GM12878 (cell line): ENCODE measurements at regions not wholly inside any gene's neighbourhood (a gene's known extent, or its start where the extent isn't known, plus 50 kb on each side); places are given as distances from the start of the nearest gene placed in this dataset.

ENCODE experiments used
- ATAC-seq: fragments of 200-7000 bp; cut with Tn5 transposase; 3 replicates; pipeline ENCODE4 v1.9.1; 2020; ENCODE audit warnings: mild to moderate bottlenecking, moderate library complexity
- BruUV-seq: library from RNA; stranded (reverse); fragments of 400-500 nt; replicated peaks from 2 replicates; lab custom pipeline; 2021; lab: Mats Ljungman, UMichigan
- CTCF ChIA-PET: fragments of 300-600 bp; sonication (Branson Sonifier 250); formaldehyde crosslinking; extraction: SDS; loops from one replicate; lab custom pipeline; 2021; ENCODE audit warnings: inconsistent platforms; lab: Yijun Ruan, JAX
- POLR2A ChIA-PET: fragments of 350-600 bp; formaldehyde crosslinking; extraction: SDS; loops from one replicate; lab custom pipeline; 2021; ENCODE audit warnings: inconsistent platforms; lab: Charles Lee
- RAD21 ChIA-PET: fragments of 300-600 bp; sonication (Branson Sonifier 250); formaldehyde crosslinking; loops from one replicate; lab custom pipeline; 2023; ENCODE audit warnings: antibody characterized with exemption; ENCODE audit not compliant: unreplicated experiment; lab: Charles Lee
- SMC1A ChIA-PET: fragments of 300-600 bp; sonication (Branson Sonifier 250); formaldehyde crosslinking; loops from one replicate; lab custom pipeline; 2023; ENCODE audit not compliant: unreplicated experiment, uncharacterized antibody; lab: Charles Lee
- DNase-seq: peaks from one replicate; pipeline ENCODE4 v3.0.0-alpha.2; 2011; ENCODE audit warnings: low read depth, low spot score
- FAIRE-seq: peaks from 3 replicates; lab custom pipeline; 2011; peaks lifted over from hg19 to GRCh38; lab: Jason Lieb, UNC
- H2AFZ ChIP-seq: 2 replicates; pipeline ENCODE4 v1.6.0; 2011; ENCODE audit warnings: low read depth, low read length, control low read depth; ENCODE audit not compliant: control insufficient read depth
- H3K27ac ChIP-seq: 2 replicates; pipeline ENCODE4 v1.5.1; 2011; ENCODE audit warnings: control low read depth; ENCODE audit not compliant: control insufficient read depth, insufficient read depth
- H3K27me3 ChIP-seq, 2 experiments: replicated peaks in 1 of 2; 2 replicates each; pipeline versions ENCODE4 v1.6.0 to v1.6.1; 2011; ENCODE audit warnings: low read length in 1 of 2; ENCODE audit not compliant: control insufficient read depth in 2 of 2, insufficient read depth in 2 of 2
- H3K36me3 ChIP-seq, 2 experiments: 2 replicates each; pipeline ENCODE4 v1.5.1; 2011; ENCODE audit warnings: low read length in 1 of 2; ENCODE audit not compliant: control insufficient read depth in 2 of 2, insufficient read depth in 2 of 2
- H3K4me1 ChIP-seq: 2 replicates; pipeline ENCODE4 v1.6.1; 2011; ENCODE audit warnings: mild to moderate bottlenecking, low read length, moderate library complexity, mixed read lengths; ENCODE audit not compliant: control insufficient read depth, insufficient read depth
- H3K4me2 ChIP-seq: 2 replicates; pipeline ENCODE4 v1.6.0; 2011; ENCODE audit warnings: control low read depth; ENCODE audit not compliant: control insufficient read depth, insufficient read depth
- H3K4me3 ChIP-seq: fragments of 200-600 bp; sonication (generic); 2 replicates; pipeline ENCODE4 v1.5.1; 2016
- H3K79me2 ChIP-seq: 2 replicates; pipeline ENCODE4 v1.6.0; 2011; ENCODE audit warnings: low read length; ENCODE audit not compliant: control insufficient read depth, insufficient read depth
- H3K9ac ChIP-seq: 2 replicates; pipeline ENCODE4 v1.8.0; 2011; ENCODE audit warnings: low read length, control low read depth, mixed read lengths; ENCODE audit not compliant: control insufficient read depth, insufficient read depth
- H3K9me3 ChIP-seq: replicated peaks from 3 replicates; pipeline ENCODE4 v1.5.1; 2011; ENCODE audit warnings: mild to moderate bottlenecking, low read length; ENCODE audit not compliant: control insufficient read depth, insufficient read depth
- H4K20me1 ChIP-seq: 2 replicates; pipeline ENCODE4 v1.6.0; 2011; ENCODE audit not compliant: control insufficient read depth, insufficient read depth
- ATF2 ChIP-seq: IDR thresholded peaks from 2 replicates; pipeline ENCODE4 v1.6.1; 2012; ENCODE audit warnings: low read length, inconsistent platforms
- HDAC2 ChIP-seq: fragments of 200-600 bp; sonication (generic); IDR thresholded peaks from 2 replicates; pipeline ENCODE4 v1.6.1; 2017
- KAT2A ChIP-seq: conservative IDR thresholded peaks from 2 replicates; pipeline ENCODE4 v1.6.1; 2011; ENCODE audit warnings: low read depth, low read length; ENCODE audit not compliant: control insufficient read depth
- MTA2 ChIP-seq: fragments of 450-650 bp; IDR thresholded peaks from 2 replicates; pipeline ENCODE4 v1.6.1; 2016; ENCODE audit warnings: low read depth, mild to moderate bottlenecking, moderate library complexity
- PML ChIP-seq: IDR thresholded peaks from 2 replicates; pipeline ENCODE4 v1.6.1; 2012; ENCODE audit warnings: low read length, inconsistent platforms
- RAD21 ChIP-seq: IDR thresholded peaks from 2 replicates; pipeline ENCODE4 v1.6.1; 2011; ENCODE audit warnings: mild to moderate bottlenecking, low read depth, low read length, moderate library complexity; ENCODE audit not compliant: insufficient read depth
- RB1 ChIP-seq: fragments of 450-650 bp; formaldehyde crosslinking; IDR thresholded peaks from 2 replicates; pipeline ENCODE4 v1.6.1; 2017; ENCODE audit warnings: mild to moderate bottlenecking, borderline replicate concordance
- SREBF1 ChIP-seq: IDR thresholded peaks from 2 replicates; pipeline ENCODE4 v1.6.1; 2012; ENCODE audit warnings: mild to moderate bottlenecking, low read length
- SREBF2 ChIP-seq: IDR thresholded peaks from 2 replicates; pipeline ENCODE4 v1.6.1; 2012; ENCODE audit warnings: mild to moderate bottlenecking, low read length
- ZBTB33 ChIP-seq: fragments of 450-650 bp; IDR thresholded peaks from 2 replicates; pipeline ENCODE4 v1.6.1; 2017; ENCODE audit warnings: mild to moderate bottlenecking
- ZNF24 ChIP-seq: fragments of 450-650 bp; IDR thresholded peaks from 2 replicates; pipeline ENCODE4 v1.6.1; 2017; ENCODE audit warnings: antibody characterized with exemption, mild to moderate bottlenecking
- ZZZ3 ChIP-seq: IDR thresholded peaks from 2 replicates; pipeline ENCODE4 v1.6.1; 2011; ENCODE audit warnings: low read depth; ENCODE audit not compliant: control insufficient read depth, insufficient read length
- WGBS: methylation state at CpG from one replicate; pipeline ENCODE4 v1.1.6; 2016; ENCODE audit warnings: low lambda C conversion rate; ENCODE audit not compliant: insufficient replicate concordance, insufficient coverage; ENCODE audit errors: missing lambda C conversion rate; 5-methylcytosine and 5-hydroxymethylcytosine counted together
- in situ Hi-C: fragments of 300-500 bp; cut with MboI; formaldehyde crosslinking; loops from 9 replicates; pipeline ENCODE4 v1.14.3; 2018; ENCODE audit warnings: mixed read lengths
- intact Hi-C: fragments of 100-400 bp; cut with micrococcal nuclease; formaldehyde crosslinking; loops from one replicate; pipeline ENCODE4 v1.14.2; 2022; ENCODE audit not compliant: unreplicated experiment
- TF ChIP-seq, protein P1 (sequence below): fragments of 450-650 bp; IDR thresholded peaks from 2 replicates; pipeline ENCODE4 v1.6.1; 2016; ENCODE audit warnings: mild to moderate bottlenecking, moderate library complexity, borderline replicate concordance
- TF ChIP-seq, protein P2 (sequence below): IDR thresholded peaks from 2 replicates; pipeline ENCODE4 v1.6.1; 2011; ENCODE audit warnings: borderline replicate concordance, low read depth, mild to moderate bottlenecking, moderate library complexity, mixed read lengths, low read length; ENCODE audit not compliant: insufficient read depth; ENCODE audit errors: extremely low read length

DNA sequence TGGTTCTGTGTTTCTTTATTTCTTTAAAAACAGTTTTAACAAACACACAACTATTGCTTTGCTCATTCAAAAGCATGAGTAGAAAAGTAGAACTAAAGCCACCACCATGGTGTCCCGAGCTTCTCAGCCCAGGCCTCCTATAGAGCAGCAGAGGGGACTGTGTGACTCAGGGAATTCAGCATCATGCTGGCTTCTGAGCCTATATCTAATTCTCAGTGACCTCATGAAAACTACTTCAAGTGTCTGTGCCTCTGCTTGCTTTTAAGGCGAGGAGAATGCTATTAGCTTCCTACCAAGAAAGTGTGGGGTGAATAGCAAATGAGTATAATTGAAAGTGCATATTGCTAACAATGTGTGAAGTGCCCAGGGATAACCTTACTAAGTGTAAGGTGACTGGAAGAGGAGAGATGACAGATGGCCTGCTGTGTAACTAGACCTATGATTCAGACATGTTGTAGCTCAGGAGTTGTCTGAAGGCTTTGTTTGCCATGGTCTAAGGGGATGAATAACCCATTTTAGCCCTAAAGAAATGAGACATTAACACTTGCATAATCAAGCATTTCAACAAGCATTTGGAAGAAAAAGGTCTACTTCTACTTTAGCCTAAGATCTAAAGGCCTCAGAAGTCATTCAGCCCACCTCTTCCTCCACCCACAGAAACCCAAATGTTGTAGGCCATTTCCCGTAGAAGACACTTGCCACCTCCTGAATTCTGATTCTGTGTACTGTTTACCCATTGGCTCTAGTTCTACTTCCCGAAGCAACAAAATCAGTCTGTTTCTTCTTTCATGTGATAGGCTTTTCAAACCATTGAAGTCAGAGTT lies 121.5 kb upstream of the ARG1 start (continued):
- TF ChIP-seq ZBTB33 (no peak), RAD21 (no peak)

- no peaks in the 10 kb centered on the region for H4K20me1 ChIP-seq
- BruUV-seq, result no TSS peak
- ATAC-seq (no peak), DNase-seq (no peak), FAIRE-seq (no peak)
- H3K4me2 ChIP-seq, result no peak overlapping the region
- peaks cover 0 to 3% of the 10 kb centered on the region in 2 experiments; a peak in 2 of 4 replicates for H3K27me3 ChIP-seq
- no peaks in the 10 kb centered on the region for H3K79me2 ChIP-seq
- SMC1A ChIA-PET, result no interaction called here
- no peaks in the 10 kb centered on the region for H3K4me1 ChIP-seq
- RAD21 ChIA-PET, result no interaction called here
- 0% methylated on average over 2 of the region's 2 CpGs for WGBS
- no peak overlapping the region for H3K4me3 ChIP-seq
- POLR2A ChIA-PET, result no interaction called here
- H2AFZ ChIP-seq, result no peak overlapping the region
- no peak overlapping the region for H3K27ac ChIP-seq
- intact Hi-C loops, result no loop called here
- CTCF ChIA-PET, result no interaction called here
- no peak overlapping the region for H3K9ac ChIP-seq
- no peaks in the 10 kb centered on the region for H3K36me3 ChIP-seq
- no peaks in the 10 kb centered on the region for H3K9me3 ChIP-seq
- in situ Hi-C loops, result no loop called here
- TF ChIP-seq, protein P1, sequence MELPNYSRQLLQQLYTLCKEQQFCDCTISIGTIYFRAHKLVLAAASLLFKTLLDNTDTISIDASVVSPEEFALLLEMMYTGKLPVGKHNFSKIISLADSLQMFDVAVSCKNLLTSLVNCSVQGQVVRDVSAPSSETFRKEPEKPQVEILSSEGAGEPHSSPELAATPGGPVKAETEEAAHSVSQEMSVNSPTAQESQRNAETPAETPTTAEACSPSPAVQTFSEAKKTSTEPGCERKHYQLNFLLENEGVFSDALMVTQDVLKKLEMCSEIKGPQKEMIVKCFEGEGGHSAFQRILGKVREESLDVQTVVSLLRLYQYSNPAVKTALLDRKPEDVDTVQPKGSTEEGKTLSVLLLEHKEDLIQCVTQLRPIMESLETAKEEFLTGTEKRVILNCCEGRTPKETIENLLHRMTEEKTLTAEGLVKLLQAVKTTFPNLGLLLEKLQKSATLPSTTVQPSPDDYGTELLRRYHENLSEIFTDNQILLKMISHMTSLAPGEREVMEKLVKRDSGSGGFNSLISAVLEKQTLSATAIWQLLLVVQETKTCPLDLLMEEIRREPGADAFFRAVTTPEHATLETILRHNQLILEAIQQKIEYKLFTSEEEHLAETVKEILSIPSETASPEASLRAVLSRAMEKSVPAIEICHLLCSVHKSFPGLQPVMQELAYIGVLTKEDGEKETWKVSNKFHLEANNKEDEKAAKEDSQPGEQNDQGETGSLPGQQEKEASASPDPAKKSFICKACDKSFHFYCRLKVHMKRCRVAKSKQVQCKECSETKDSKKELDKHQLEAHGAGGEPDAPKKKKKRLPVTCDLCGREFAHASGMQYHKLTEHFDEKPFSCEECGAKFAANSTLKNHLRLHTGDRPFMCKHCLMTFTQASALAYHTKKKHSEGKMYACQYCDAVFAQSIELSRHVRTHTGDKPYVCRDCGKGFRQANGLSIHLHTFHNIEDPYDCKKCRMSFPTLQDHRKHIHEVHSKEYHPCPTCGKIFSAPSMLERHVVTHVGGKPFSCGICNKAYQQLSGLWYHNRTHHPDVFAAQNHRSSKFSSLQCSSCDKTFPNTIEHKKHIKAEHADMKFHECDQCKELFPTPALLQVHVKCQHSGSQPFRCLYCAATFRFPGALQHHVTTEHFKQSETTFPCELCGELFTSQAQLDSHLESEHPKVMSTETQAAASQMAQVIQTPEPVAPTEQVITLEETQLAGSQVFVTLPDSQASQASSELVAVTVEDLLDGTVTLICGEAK, result no peak
- TF ChIP-seq SREBF1 (no peak), ZNF24 (no peak), ZZZ3 (no peak), SREBF2 (no peak), PML (no peak), ATF2 (no peak), KAT2A (no peak), RB1 (no peak), HDAC2 (no peak), MTA2 (no peak)
- TF ChIP-seq, protein P2, sequence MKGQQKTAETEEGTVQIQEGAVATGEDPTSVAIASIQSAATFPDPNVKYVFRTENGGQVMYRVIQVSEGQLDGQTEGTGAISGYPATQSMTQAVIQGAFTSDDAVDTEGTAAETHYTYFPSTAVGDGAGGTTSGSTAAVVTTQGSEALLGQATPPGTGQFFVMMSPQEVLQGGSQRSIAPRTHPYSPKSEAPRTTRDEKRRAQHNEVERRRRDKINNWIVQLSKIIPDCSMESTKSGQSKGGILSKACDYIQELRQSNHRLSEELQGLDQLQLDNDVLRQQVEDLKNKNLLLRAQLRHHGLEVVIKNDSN, result no peak
Observed at GRCh38 chr6:131453803-131454202, 119.2 kb upstream of the ARG1 start.
